Astrocyte of the spinal cord (primary cell): ENCODE measurements at regions not wholly inside any gene's neighbourhood (a gene's known extent, or its start where the extent isn't known, plus 50 kb on each side); places are given as distances from the start of the nearest gene placed in this dataset.

Source experiments
- DNase-seq: peaks from one replicate; pipeline ENCODE4 v3.0.0; 2011; ENCODE audit warnings: low read depth, low spot score
- H3K4me3 ChIP-seq: 2 replicates; pipeline ENCODE4 v1.5.1; 2011; ENCODE audit warnings: low read depth, mild to moderate bottlenecking, low read length, moderate library complexity
- CTCF ChIP-seq: IDR thresholded peaks from 2 replicates; pipeline ENCODE4 v1.5.1; 2012; ENCODE audit warnings: low read depth, mild to moderate bottlenecking, low read length, inconsistent platforms
- in situ Hi-C: cut with HindIII; loops from 2 replicates; pipeline ENCODE4 v1.10.0; 2017; ENCODE audit warnings: low sequenced_read_pairs

GRCh38 chr2:181396256-181397123, 60.7 kb upstream of the ITGA4 start:
- no peak for TF ChIP-seq CTCF
- in situ Hi-C loops, result no loop called here
- no peak overlapping the region for H3K4me3 ChIP-seq
- peak; percentile 24 for DNase-seq

DNA sequence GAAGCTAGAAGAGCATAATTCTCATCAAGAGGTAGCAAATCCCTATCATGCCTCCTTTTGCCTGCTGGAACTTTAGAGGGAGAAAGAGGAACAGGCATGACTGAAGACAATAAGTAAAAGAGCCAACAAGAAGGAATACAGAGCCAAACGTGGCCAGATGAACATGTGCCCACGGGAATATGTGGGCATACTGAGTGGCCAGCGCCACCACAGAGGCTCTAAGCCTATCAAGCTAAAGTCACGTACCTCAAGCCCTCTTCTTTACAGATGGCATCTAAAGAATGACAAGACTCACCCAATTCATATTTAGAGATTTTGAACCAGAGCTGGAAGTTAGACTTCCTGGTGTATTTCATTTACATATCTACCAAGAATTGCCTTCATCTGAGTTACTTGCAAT, 59.9 kb upstream of the ITGA4 start:
- DNase-seq, result no peak
- no peak overlapping the region for H3K4me3 ChIP-seq
- TF ChIP-seq CTCF, result no peak
- in situ Hi-C loops, result no loop called here

DNA sequence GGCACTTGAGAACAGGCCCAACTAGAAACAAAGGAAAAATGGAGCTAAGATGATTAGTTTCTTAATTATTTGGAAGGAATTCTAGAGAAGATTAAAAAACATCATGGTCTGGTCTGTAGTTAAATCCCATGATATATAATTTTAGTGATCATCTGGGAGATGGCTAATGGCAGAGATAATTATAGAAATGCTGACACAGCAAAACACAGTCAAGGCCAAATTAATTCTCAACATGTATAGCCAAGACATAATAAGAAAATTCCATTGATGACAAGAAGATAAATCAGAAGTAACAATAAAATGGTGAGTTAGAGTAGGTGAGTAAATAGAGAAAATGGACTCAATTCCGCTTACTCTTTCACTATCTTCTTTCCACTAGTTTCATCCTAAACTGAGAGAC, 59.2 kb upstream of the ITGA4 start:
- no peak for TF ChIP-seq CTCF
- H3K4me3 ChIP-seq, result no peak overlapping the region
- DNase-seq, result no peak
- in situ Hi-C loops, result no loop called here

DNA sequence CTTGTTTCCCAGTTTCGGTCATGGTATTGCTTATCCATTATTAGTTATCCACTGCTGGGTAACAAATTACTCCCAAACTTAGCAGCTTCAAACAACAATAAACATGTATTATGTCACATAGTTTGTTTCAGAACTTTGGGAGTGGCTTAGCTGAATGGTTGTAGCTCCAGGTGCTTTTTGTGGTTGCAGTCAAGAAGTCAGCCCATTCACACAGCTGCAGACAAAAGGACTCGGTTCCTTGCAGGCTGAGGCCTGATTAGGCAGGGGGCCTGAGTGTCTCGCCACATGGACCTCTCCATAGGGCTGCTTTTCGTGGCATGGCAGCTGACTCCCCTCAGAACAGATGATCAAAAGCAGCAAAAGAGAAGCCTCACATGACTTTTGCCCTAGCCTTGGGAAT, 58.2 kb upstream of the ITGA4 start:
- no peak overlapping the region for H3K4me3 ChIP-seq
- TF ChIP-seq CTCF, result no peak
- DNase-seq, result no peak
- in situ Hi-C loops, result no loop called here

DNA sequence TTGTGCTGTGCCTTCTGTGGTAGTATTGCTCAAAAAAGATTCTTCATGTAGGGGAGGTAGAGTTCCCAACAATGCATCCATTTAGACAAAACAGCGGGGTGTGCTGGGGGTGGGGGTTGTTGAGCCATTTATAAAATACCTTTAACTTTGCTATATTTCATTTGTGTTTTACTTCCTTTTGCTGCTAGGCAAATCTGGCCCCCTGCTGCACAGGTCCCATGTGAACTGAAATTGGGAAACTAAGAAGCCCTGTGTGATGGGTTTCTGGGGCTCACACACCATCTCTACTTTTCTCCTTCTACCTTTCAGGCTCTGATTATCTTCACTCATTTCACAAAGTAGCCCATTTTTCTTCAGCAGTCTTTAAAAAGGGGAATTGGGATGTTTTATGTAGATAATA, 52.7 kb upstream of the ITGA4 start:
- no peak overlapping the region for H3K4me3 ChIP-seq
- in situ Hi-C loops, result no loop called here
- TF ChIP-seq CTCF, result no peak
- DNase-seq, result no peak

DNA sequence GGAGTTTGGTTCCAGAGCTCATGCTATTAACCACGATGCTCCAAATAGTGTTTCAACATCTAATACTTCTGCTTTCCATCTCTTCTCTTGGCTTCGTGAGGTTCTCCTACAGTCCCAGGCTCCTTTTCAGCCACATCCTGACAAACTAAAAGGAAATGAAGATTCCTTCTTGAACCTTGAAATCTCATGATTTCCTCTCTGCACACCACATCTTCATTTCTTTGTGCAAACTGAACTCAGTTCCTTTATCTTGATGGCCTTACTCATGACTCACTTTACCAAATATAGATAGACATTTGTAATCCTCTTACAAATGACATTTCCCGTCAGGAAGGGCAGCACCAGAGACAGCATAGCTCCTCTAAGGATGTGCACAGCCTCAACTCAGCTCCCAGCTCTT, 50.0 kb upstream of the ITGA4 start:
- no peak for DNase-seq
- no peak for TF ChIP-seq CTCF
- in situ Hi-C loops, result no loop called here
- no peak overlapping the region for H3K4me3 ChIP-seq
